PC-9 (cell line): ENCODE measurements at regions not wholly inside any gene's neighbourhood (a gene's known extent, or its start where the extent isn't known, plus 50 kb on each side); places are given as distances from the start of the nearest gene placed in this dataset.

Source experiments
- EZH2 ChIP-seq: fragments of 200-600 bp; sonication (generic); IDR thresholded peaks from 2 replicates; pipeline ENCODE4 v1.8.0; 2017; ENCODE audit warnings: antibody characterized with exemption, low read depth
- TF ChIP-seq, protein P1 (sequence below): fragments of 200-600 bp; sonication (generic); conservative IDR thresholded peaks from 2 replicates; pipeline ENCODE4 v1.6.1; 2017; ENCODE audit warnings: mixed run types, antibody characterized with exemption, mild to moderate bottlenecking, moderate library complexity

- TF ChIP-seq, protein P1, sequence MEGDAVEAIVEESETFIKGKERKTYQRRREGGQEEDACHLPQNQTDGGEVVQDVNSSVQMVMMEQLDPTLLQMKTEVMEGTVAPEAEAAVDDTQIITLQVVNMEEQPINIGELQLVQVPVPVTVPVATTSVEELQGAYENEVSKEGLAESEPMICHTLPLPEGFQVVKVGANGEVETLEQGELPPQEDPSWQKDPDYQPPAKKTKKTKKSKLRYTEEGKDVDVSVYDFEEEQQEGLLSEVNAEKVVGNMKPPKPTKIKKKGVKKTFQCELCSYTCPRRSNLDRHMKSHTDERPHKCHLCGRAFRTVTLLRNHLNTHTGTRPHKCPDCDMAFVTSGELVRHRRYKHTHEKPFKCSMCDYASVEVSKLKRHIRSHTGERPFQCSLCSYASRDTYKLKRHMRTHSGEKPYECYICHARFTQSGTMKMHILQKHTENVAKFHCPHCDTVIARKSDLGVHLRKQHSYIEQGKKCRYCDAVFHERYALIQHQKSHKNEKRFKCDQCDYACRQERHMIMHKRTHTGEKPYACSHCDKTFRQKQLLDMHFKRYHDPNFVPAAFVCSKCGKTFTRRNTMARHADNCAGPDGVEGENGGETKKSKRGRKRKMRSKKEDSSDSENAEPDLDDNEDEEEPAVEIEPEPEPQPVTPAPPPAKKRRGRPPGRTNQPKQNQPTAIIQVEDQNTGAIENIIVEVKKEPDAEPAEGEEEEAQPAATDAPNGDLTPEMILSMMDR, result no peak
- TF ChIP-seq EZH2, result no peak
Measured at GRCh38 chr17:72578817-72579470, 458.1 kb downstream of the SOX9 start.
